Vagina (tissue), 2 donors: ENCODE measurements at regions not wholly inside any gene's neighbourhood (a gene's known extent, or its start where the extent isn't known, plus 50 kb on each side); places are given as distances from the start of the nearest gene placed in this dataset.

ENCODE experiments used
- CTCF ChIP-seq, 3 experiments: fragments of 450-650 bp in 2 of 3; fragments of 200-600 bp in 1 of 3; sonication (generic) in 1 of 3; IDR thresholded peaks; one replicate each; pipeline ENCODE4 v1.5.1; 2017 to 2019; ENCODE audit warnings: antibody characterized with exemption in 3 of 3, mild to moderate bottlenecking in 2 of 3, moderate library complexity in 2 of 3
- POLR2A ChIP-seq, 2 donors: fragments of 450-650 bp; IDR thresholded peaks; one replicate each; pipeline ENCODE4 v1.6.1; 2017; ENCODE audit warnings: antibody characterized with exemption in 2 of 2, mild to moderate bottlenecking in 2 of 2, moderate library complexity in 2 of 2
- POLR2AphosphoS5 ChIP-seq, 2 donors: sonication (generic); formaldehyde crosslinking; IDR thresholded peaks; one replicate each; pipeline ENCODE4 v1.9.0; 2017; ENCODE audit warnings: antibody characterized with exemption in 2 of 2, mild to moderate bottlenecking in 2 of 2, low read depth in 1 of 2; ENCODE audit not compliant: insufficient read depth in 1 of 2

GRCh38 chrX:131727778-131728177 lies 183.9 kb downstream of the OR13H1 start:
- TF ChIP-seq CTCF (IDR thresholded peaks at IDR 0.05) (no peak), POLR2AphosphoS5 (IDR thresholded peaks at IDR 0.05; ENCODE audit: insufficient read depth in 1 of 2, low read depth in 1 of 2) (no peak), POLR2A (IDR thresholded peaks at IDR 0.05) (no peak)
